Loucy (cell line): ENCODE measurements at regions not wholly inside any gene's neighbourhood (a gene's known extent, or its start where the extent isn't known, plus 50 kb on each side); places are given as distances from the start of the nearest gene placed in this dataset.

Experiments used
- H2AFZ ChIP-seq: fragments of 200-600 bp; sonication (generic); 2 replicates; pipeline ENCODE4 v1.6.0; 2016; ENCODE audit warnings: antibody characterized with exemption, mild to moderate bottlenecking, low read length, moderate library complexity
- H3F3A ChIP-seq: fragments of 200-600 bp; 2 replicates; pipeline ENCODE4 v1.6.0; 2016; ENCODE audit warnings: antibody characterized with exemption, low read depth, mild to moderate bottlenecking
- H3K27me3 ChIP-seq: fragments of 200-600 bp; sonication (generic); 2 replicates; pipeline ENCODE4 v1.6.1; 2014; ENCODE audit warnings: low read length, mild to moderate bottlenecking; ENCODE audit not compliant: insufficient read depth, poor library complexity, severe bottlenecking
- H3K36me3 ChIP-seq: fragments of 200-600 bp; sonication (generic); 2 replicates; pipeline ENCODE4 v1.6.1; 2016; ENCODE audit warnings: low read length; ENCODE audit not compliant: insufficient read depth
- H3K4me1 ChIP-seq: fragments of 200-600 bp; sonication (generic); 2 replicates; pipeline ENCODE4 v1.5.1; 2014; ENCODE audit warnings: low read length, mild to moderate bottlenecking; ENCODE audit not compliant: insufficient read depth, poor library complexity, severe bottlenecking
- H3K4me2 ChIP-seq: fragments of 200-600 bp; sonication (generic); 2 replicates; pipeline ENCODE4 v1.6.0; 2014; ENCODE audit warnings: antibody characterized with exemption, low read length, low read depth, mild to moderate bottlenecking; ENCODE audit not compliant: poor library complexity, severe bottlenecking
- H3K4me3 ChIP-seq: fragments of 200-600 bp; sonication (generic); 2 replicates; pipeline ENCODE4 v1.5.1; 2014; ENCODE audit warnings: low read length, mild to moderate bottlenecking, mixed read lengths; ENCODE audit not compliant: poor library complexity, severe bottlenecking
- H3K79me2 ChIP-seq: fragments of 200-600 bp; sonication (generic); 2 replicates; pipeline ENCODE4 v1.6.1; 2014; ENCODE audit warnings: low read length; ENCODE audit not compliant: insufficient read depth
- H3K9ac ChIP-seq: fragments of 200-600 bp; sonication (generic); 2 replicates; pipeline ENCODE4 v1.6.0; 2014; ENCODE audit warnings: mild to moderate bottlenecking, low read depth, low read length, moderate library complexity; ENCODE audit not compliant: poor library complexity, severe bottlenecking
- H3K9me2 ChIP-seq: fragments of 200-600 bp; sonication (generic); replicated peaks from 2 replicates; pipeline ENCODE4 v1.6.1; 2016; ENCODE audit warnings: low read depth, low read length, mixed read lengths
- H3K9me3 ChIP-seq: fragments of 200-600 bp; sonication (generic); 2 replicates; pipeline ENCODE4 v1.6.1; 2014; ENCODE audit warnings: mild to moderate bottlenecking, antibody characterized with exemption, low read length, low read depth; ENCODE audit not compliant: insufficient read depth
- H4K20me1 ChIP-seq: fragments of 200-600 bp; sonication (generic); 2 replicates; pipeline ENCODE4 v1.6.0; 2014; ENCODE audit warnings: antibody characterized with exemption, low read length, mild to moderate bottlenecking; ENCODE audit not compliant: insufficient read depth, poor library complexity, severe bottlenecking
- CTCF ChIP-seq: fragments of 200-600 bp; sonication (generic); conservative IDR thresholded peaks from 2 replicates; pipeline ENCODE4 v1.5.1; 2014; ENCODE audit warnings: mild to moderate bottlenecking, antibody characterized with exemption, low read length
- EZH2phosphoT487 ChIP-seq: fragments of 200-600 bp; IDR thresholded peaks from 2 replicates; pipeline ENCODE4 v1.6.1; 2018; ENCODE audit warnings: antibody characterized with exemption, mild to moderate bottlenecking, moderate library complexity, borderline replicate concordance

- peak overlapping the region; percentile 77 for H2AFZ ChIP-seq
- H3K4me1 ChIP-seq, result peaks cover 45% of the 10 kb centered on the region
- H3K9me2 ChIP-seq, result no peaks in the 10 kb centered on the region
- H3K27me3 ChIP-seq, result no peaks in the 10 kb centered on the region
- H3K9me3 ChIP-seq, result no peaks in the 10 kb centered on the region
- TF ChIP-seq EZH2phosphoT487 (no peak), CTCF (no peak)
- H3K9ac ChIP-seq, result peak overlapping the region; percentile 16
- no peaks in the 10 kb centered on the region for H3K79me2 ChIP-seq
- no peaks in the 10 kb centered on the region for H4K20me1 ChIP-seq
- peak overlapping the region; percentile 48 for H3K4me2 ChIP-seq
- no peak overlapping the region for H3K4me3 ChIP-seq
- H3K36me3 ChIP-seq, result no peaks in the 10 kb centered on the region
- peaks cover 4% of the 10 kb centered on the region; the same call in 1 of the 2 replicates for H3F3A ChIP-seq
These were observed 70.6 kb upstream of the PPM1B start for GRCh38 chr2:44098050-44098449.

- Histone ChIP-seq H3K36me3 (no peaks in the 10 kb centered on the region), H3K4me1 (peaks cover 49% of the 10 kb centered on the region), H3K4me2 (no peak overlapping the region), H3K79me2 (no peaks in the 10 kb centered on the region), H3K9me2 (no peaks in the 10 kb centered on the region), H4K20me1 (no peaks in the 10 kb centered on the region), H2AFZ (no peak overlapping the region), H3K9me3 (no peaks in the 10 kb centered on the region), H3K27me3 (no peaks in the 10 kb centered on the region), H3K9ac (no peak overlapping the region), H3K4me3 (no peak overlapping the region), H3F3A (peaks cover 4% of the 10 kb centered on the region; the same call in 1 of the 2 replicates)
- TF ChIP-seq EZH2phosphoT487 (no peak), CTCF (no peak)
These were observed 69.8 kb upstream of the PPM1B start for GRCh38 chr2:44098891-44099290.

- peak overlapping the region; percentile 18 for H3K4me3 ChIP-seq
- no peak for TF ChIP-seq CTCF
- peaks cover 4% of the 10 kb centered on the region; the same call in 1 of the 2 replicates for H3F3A ChIP-seq
- H3K9me3 ChIP-seq, result no peaks in the 10 kb centered on the region
- H3K4me2 ChIP-seq, result peak overlapping the region; percentile 65
- H3K79me2 ChIP-seq, result no peaks in the 10 kb centered on the region
- H4K20me1 ChIP-seq, result no peaks in the 10 kb centered on the region
- no peaks in the 10 kb centered on the region for H3K36me3 ChIP-seq
- H3K9me2 ChIP-seq, result no peaks in the 10 kb centered on the region
- peaks cover 54% of the 10 kb centered on the region for H3K4me1 ChIP-seq
- peak overlapping the region; percentile 68 for H3K9ac ChIP-seq
- H2AFZ ChIP-seq, result peak overlapping the region; percentile 77
- H3K27me3 ChIP-seq, result no peaks in the 10 kb centered on the region
These were observed 68.3 kb upstream of the PPM1B start for GRCh38 chr2:44100351-44100750.
